ENCODE measurements at regions not wholly inside any gene's neighbourhood (a gene's known extent, or its start where the extent isn't known, plus 50 kb on each side); places are given as distances from the start of the nearest gene placed in this dataset.

- peaks cover 15% of the 10 kb centered on the region for H3K4me1 Mint-ChIP-seq (ENCODE audit: unreplicated experiment)
- no peaks in the 10 kb centered on the region for H3K27me3 Mint-ChIP-seq (ENCODE audit: unreplicated experiment)
- no peaks in the 10 kb centered on the region for H3K36me3 Mint-ChIP-seq (ENCODE audit: unreplicated experiment)
- DNase-seq (ENCODE audit: extremely low spot score, unreplicated experiment): no peak
- H3K9me3 Mint-ChIP-seq (ENCODE audit: unreplicated experiment): peaks cover 10% of the 10 kb centered on the region
- peak overlapping the region; percentile 73 for H3K27ac Mint-ChIP-seq (ENCODE audit: unreplicated experiment)
- TF ChIP-seq CTCF (IDR thresholded peaks at IDR 0.05): no peak
- H3K4me3 Mint-ChIP-seq (ENCODE audit: unreplicated experiment): no peak overlapping the region
Measured at GRCh38 chr5:120405286-120405864, 58.7 kb upstream of the PRR16 start.

- no peak for DNase-seq (ENCODE audit: extremely low spot score, unreplicated experiment)
- Mint-ChIP-seq H3K4me1 (ENCODE audit: unreplicated experiment) (peaks cover 15% of the 10 kb centered on the region), H3K4me3 (ENCODE audit: unreplicated experiment) (no peak overlapping the region), H3K9me3 (ENCODE audit: unreplicated experiment) (peaks cover 6% of the 10 kb centered on the region), H3K27me3 (ENCODE audit: unreplicated experiment) (no peaks in the 10 kb centered on the region), H3K36me3 (ENCODE audit: unreplicated experiment) (no peaks in the 10 kb centered on the region), H3K27ac (ENCODE audit: unreplicated experiment) (peak overlapping the region; percentile 73)
- TF ChIP-seq CTCF (IDR thresholded peaks at IDR 0.05): no peak
Measured at GRCh38 chr5:120405923-120406322, 58.2 kb upstream of the PRR16 start.

- H3K4me1 Mint-ChIP-seq (ENCODE audit: unreplicated experiment): peaks cover 9% of the 10 kb centered on the region
- no peak for TF ChIP-seq CTCF (IDR thresholded peaks at IDR 0.05)
- no peaks in the 10 kb centered on the region for H3K27me3 Mint-ChIP-seq (ENCODE audit: unreplicated experiment)
- no peak for DNase-seq (ENCODE audit: extremely low spot score, unreplicated experiment)
- no peak overlapping the region for H3K27ac Mint-ChIP-seq (ENCODE audit: unreplicated experiment)
- H3K4me3 Mint-ChIP-seq (ENCODE audit: unreplicated experiment): no peak overlapping the region
- peaks cover 10% of the 10 kb centered on the region for H3K9me3 Mint-ChIP-seq (ENCODE audit: unreplicated experiment)
- H3K36me3 Mint-ChIP-seq (ENCODE audit: unreplicated experiment): no peaks in the 10 kb centered on the region
Measured at GRCh38 chr5:120413686-120414085, 50.4 kb upstream of the PRR16 start.

Data from osteocyte (in vitro differentiated cells).